K562 (cell line): ENCODE measurements at regions not wholly inside any gene's neighbourhood (a gene's known extent, or its start where the extent isn't known, plus 50 kb on each side); places are given as distances from the start of the nearest gene placed in this dataset.
"Not testable (repeated sequence)": the region's sequence is repeated elsewhere in the genome, so short reads cannot be mapped to it uniquely, and the experiment has no call there.

Experiments
- ATAC-seq: fragments of 200-7000 bp; cut with Tn5 transposase; 3 replicates; pipeline ENCODE4 v1.9.1; 2020; ENCODE audit warnings: moderate library complexity
- BruUV-seq: library from RNA; stranded (reverse); fragments of 400-500 nt; replicated peaks from 2 replicates; lab custom pipeline; 2021; lab: Mats Ljungman, UMichigan
- CTCF ChIA-PET: fragments of 300-600 bp; formaldehyde crosslinking; extraction: SDS; loops from one replicate; lab custom pipeline; 2021; ENCODE audit warnings: low intra/inter-chr PET ratio; lab: Yijun Ruan, JAX
- POLR2A ChIA-PET: fragments of 300-600, 350-650 bp; sonication (Branson Sonifier 250); formaldehyde crosslinking; extraction: SDS; loops from one replicate; lab custom pipeline; 2021; ENCODE audit warnings: antibody characterized with exemption, inconsistent platforms; lab: Yijun Ruan, JAX
- DNase-seq, 4 experiments: peaks; one replicate each; pipeline versions ENCODE4 v3.0.0 to v3.0.0-alpha.2; 2011 to 2018; ENCODE audit warnings: low spot score in 3 of 4, mixed read lengths in 3 of 4; ENCODE audit errors: extremely low read depth in 1 of 4
- FAIRE-seq: peaks from 2 replicates; lab custom pipeline; 2011; peaks lifted over from hg19 to GRCh38; lab: Jason Lieb, UNC
- H2AFZ ChIP-seq: 2 replicates; pipeline ENCODE4 v1.6.0; 2011; ENCODE audit warnings: low read depth, low read length, control low read depth, inconsistent platforms
- H3K27ac ChIP-seq: fragments of 200-600 bp; 3 replicates; pipeline ENCODE4 v1.8.0; 2011; ENCODE audit warnings: low read depth, mild to moderate bottlenecking, control low read depth, inconsistent platforms, low read length, moderate library complexity, mixed read lengths; ENCODE audit errors: extremely low read depth
- H3K27me3 ChIP-seq, 2 experiments: fragments of 300-600 bp in 1 of 2; 2 replicates in 1 of 2; 3 replicates in 1 of 2; pipeline versions ENCODE4 v1.6.0 to v1.8.0; 2011; ENCODE audit warnings: inconsistent platforms in 2 of 2, low read length in 2 of 2, mild to moderate bottlenecking in 1 of 2, mixed read lengths in 1 of 2, moderate library complexity in 1 of 2; ENCODE audit not compliant: control insufficient read depth in 2 of 2, insufficient read depth in 2 of 2
- H3K36me3 ChIP-seq: fragments of 300-600 bp; 3 replicates; pipeline ENCODE4 v1.8.0; 2011; ENCODE audit warnings: mild to moderate bottlenecking, low read length, inconsistent platforms; ENCODE audit not compliant: control insufficient read depth, insufficient read depth
- H3K4me1 ChIP-seq, 2 experiments: fragments of 200-600 bp in 1 of 2; replicated peaks in 1 of 2; 2 replicates in 1 of 2; 3 replicates in 1 of 2; pipeline versions ENCODE4 v1.5.1 to v1.8.0; 2011; ENCODE audit warnings: inconsistent platforms in 2 of 2, low read length in 2 of 2, mild to moderate bottlenecking in 1 of 2, mixed read lengths in 1 of 2, moderate library complexity in 1 of 2; ENCODE audit not compliant: control insufficient read depth in 2 of 2, insufficient read depth in 2 of 2
- H3K4me2 ChIP-seq: 2 replicates; pipeline ENCODE4 v1.6.1; 2011; ENCODE audit warnings: low read length, control low read depth, inconsistent platforms, mixed read lengths; ENCODE audit not compliant: insufficient read depth
- H3K4me3 ChIP-seq: fragments of 200-600 bp; sonication (generic), shearing (Covaris generic); 2 replicates; pipeline ENCODE4 v1.5.1; 2016; ENCODE audit warnings: control low read depth, inconsistent platforms
- H3K79me2 ChIP-seq: fragments of 200-600 bp; 3 replicates; pipeline ENCODE4 v1.8.0; 2011; ENCODE audit warnings: low read length, inconsistent platforms; ENCODE audit not compliant: control insufficient read depth, insufficient read depth
- H3K9ac ChIP-seq, 2 experiments: 2 replicates each; pipeline versions ENCODE4 v1.6.0 to v1.6.1; 2011; ENCODE audit warnings: low read depth in 2 of 2, low read length in 2 of 2, control low read depth in 1 of 2, inconsistent platforms in 1 of 2, mild to moderate bottlenecking in 1 of 2, mixed read lengths in 1 of 2; ENCODE audit not compliant: insufficient read depth in 1 of 2
- H3K9me1 ChIP-seq: one replicate; pipeline ENCODE4 v1.6.0; 2011; ENCODE audit warnings: inconsistent platforms, mild to moderate bottlenecking, low read length, moderate library complexity; ENCODE audit not compliant: control insufficient read depth, insufficient read depth
- H3K9me3 ChIP-seq: replicated peaks from 2 replicates; pipeline ENCODE4 v1.5.1; 2011; ENCODE audit warnings: low read depth, low read length, inconsistent platforms; ENCODE audit not compliant: control insufficient read depth, insufficient read depth
- H4K20me1 ChIP-seq: replicated peaks from 2 replicates; pipeline ENCODE4 v1.6.1; 2011; ENCODE audit warnings: low read length, inconsistent platforms, mixed read lengths; ENCODE audit not compliant: control insufficient read depth, insufficient read depth
- ASH1L ChIP-seq: fragments of 450-650 bp; IDR thresholded peaks from 2 replicates; pipeline ENCODE4 v1.6.1; 2018; ENCODE audit warnings: borderline replicate concordance, mild to moderate bottlenecking, low read depth; ENCODE audit not compliant: partially characterized antibody
- CBX1 ChIP-seq: sonication (generic); IDR thresholded peaks from 2 replicates; pipeline ENCODE4 v1.6.1; 2016; ENCODE audit warnings: antibody characterized with exemption, low read depth, mild to moderate bottlenecking
- EWSR1 ChIP-seq: fragments of 450-650 bp; IDR thresholded peaks from 2 replicates; pipeline ENCODE4 v1.6.1; 2018; ENCODE audit warnings: borderline replicate concordance, mild to moderate bottlenecking, low read depth, moderate library complexity; ENCODE audit not compliant: partially characterized antibody
- HNRNPLL ChIP-seq: fragments of 200-400 bp; formaldehyde crosslinking; IDR thresholded peaks from 2 replicates; pipeline ENCODE4 v1.6.1; 2017; ENCODE audit warnings: low read length, low read depth, mild to moderate bottlenecking; ENCODE audit not compliant: poor library complexity, severe bottlenecking
- PURB ChIP-seq: sonication (generic); formaldehyde crosslinking; IDR thresholded peaks from 2 replicates; pipeline ENCODE4 v1.9.0; 2021; ENCODE audit warnings: low read depth, mild to moderate bottlenecking, missing genetic modification reagents
- WGBS: fragments of 100-300 bp; shearing (Covaris generic); methylation state at CpG from one replicate; pipeline ENCODE4 v1.1.6; 2016; ENCODE audit warnings: low coverage, mixed read lengths; ENCODE audit not compliant: insufficient coverage; ENCODE audit errors: missing lambda C conversion rate; 5-methylcytosine and 5-hydroxymethylcytosine counted together
- in situ Hi-C: fragments of 300-500 bp; cut with MboI; formaldehyde crosslinking; loops from 4 replicates; pipeline ENCODE4 v1.15.0; 2018; ENCODE audit warnings: inconsistent platforms, mixed read lengths
- intact Hi-C: fragments of 100-400 bp; cut with micrococcal nuclease; formaldehyde crosslinking; loops from 2 replicates; pipeline ENCODE4 v1.14.2; 2022
- TF ChIP-seq, protein P1 (sequence below): fragments of 250-450 bp; sonication (Bioruptor Pico); IDR thresholded peaks from 2 replicates; pipeline ENCODE4 v1.8.0; 2022; ENCODE audit warnings: inconsistent platforms

DNA sequence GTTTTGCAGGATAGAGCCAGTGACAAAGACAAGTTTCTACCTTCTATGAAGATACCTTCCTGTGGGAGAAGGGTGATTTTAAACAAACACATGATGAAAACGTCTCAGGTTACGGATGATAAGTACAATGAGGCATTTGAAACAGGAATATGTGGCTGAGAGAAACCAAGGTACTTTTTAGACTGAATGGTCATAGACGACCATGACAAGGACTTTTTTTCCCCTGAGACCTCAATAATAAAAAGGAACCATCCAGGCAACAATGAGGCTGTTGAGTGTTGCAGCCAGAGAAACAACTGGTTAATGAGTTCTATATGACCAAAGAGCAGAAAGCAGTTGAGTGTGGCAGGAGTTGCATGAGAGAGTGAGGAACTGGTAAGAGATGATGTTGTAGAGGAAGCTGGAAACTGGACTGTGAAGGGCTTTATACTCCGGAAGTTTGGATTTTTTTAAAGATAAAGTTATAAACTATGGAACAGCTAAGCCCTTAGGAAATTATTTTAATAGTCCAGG lies 306.1 kb upstream of the CYRIA start (continued):
- no peak for TF ChIP-seq PURB (CRISPR knock-in tag)
- no peak for TF ChIP-seq ASH1L
- TF ChIP-seq, protein P1, sequence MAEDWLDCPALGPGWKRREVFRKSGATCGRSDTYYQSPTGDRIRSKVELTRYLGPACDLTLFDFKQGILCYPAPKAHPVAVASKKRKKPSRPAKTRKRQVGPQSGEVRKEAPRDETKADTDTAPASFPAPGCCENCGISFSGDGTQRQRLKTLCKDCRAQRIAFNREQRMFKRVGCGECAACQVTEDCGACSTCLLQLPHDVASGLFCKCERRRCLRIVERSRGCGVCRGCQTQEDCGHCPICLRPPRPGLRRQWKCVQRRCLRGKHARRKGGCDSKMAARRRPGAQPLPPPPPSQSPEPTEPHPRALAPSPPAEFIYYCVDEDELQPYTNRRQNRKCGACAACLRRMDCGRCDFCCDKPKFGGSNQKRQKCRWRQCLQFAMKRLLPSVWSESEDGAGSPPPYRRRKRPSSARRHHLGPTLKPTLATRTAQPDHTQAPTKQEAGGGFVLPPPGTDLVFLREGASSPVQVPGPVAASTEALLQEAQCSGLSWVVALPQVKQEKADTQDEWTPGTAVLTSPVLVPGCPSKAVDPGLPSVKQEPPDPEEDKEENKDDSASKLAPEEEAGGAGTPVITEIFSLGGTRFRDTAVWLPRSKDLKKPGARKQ (CRISPR knock-in tag), result no peak
- TF ChIP-seq HNRNPLL, result no peak
- TF ChIP-seq EWSR1, result no peak
- TF ChIP-seq CBX1, result no peak

DNA sequence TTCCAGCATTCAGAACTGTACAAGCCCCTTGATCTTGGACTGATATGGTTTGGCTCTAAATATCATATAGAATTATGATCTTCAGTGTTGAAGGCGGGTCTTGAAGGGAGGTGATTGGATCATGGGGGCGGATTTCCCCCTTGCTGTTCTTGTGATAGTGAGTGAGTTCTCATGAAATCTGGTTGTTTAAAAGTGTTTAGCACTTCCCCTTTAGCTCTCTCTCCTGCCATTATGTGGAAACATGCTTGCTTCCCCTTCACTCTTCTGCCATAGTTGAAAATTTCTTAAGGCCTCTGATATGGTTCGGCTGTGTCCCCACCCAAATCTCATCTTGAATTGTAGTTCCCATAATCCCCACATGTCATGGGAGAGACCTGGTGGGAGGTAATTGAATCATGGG lies 305.3 kb upstream of the CYRIA start:
- H3K79me2 ChIP-seq, H3K9me3 ChIP-seq, H3K9ac ChIP-seq, H3K4me3 ChIP-seq, H3K4me2 ChIP-seq, H4K20me1 ChIP-seq, H3K9me1 ChIP-seq, CTCF ChIA-PET, intact Hi-C loops, H3K27me3 ChIP-seq, FAIRE-seq, H2AFZ ChIP-seq, in situ Hi-C loops, H3K4me1 ChIP-seq, ATAC-seq, DNase-seq, POLR2A ChIA-PET, H3K27ac ChIP-seq, H3K36me3 ChIP-seq, BruUV-seq: not testable (repeated sequence)
- 0% methylated on average over 3 of the region's 3 CpGs for WGBS
